ENCODE measurements at regions not wholly inside any gene's neighbourhood (a gene's known extent, or its start where the extent isn't known, plus 50 kb on each side); places are given as distances from the start of the nearest gene placed in this dataset.

- H3K27me3 Mint-ChIP-seq (ENCODE audit: low read depth): peaks cover 3% of the 10 kb centered on the region
- H3K4me3 Mint-ChIP-seq: no peak overlapping the region
- peaks cover 2% of the 10 kb centered on the region for H3K9me3 Mint-ChIP-seq
- H3K27ac Mint-ChIP-seq: no peak overlapping the region
- TF ChIP-seq CTCF (IDR thresholded peaks at IDR 0.05; ENCODE audit: unreplicated experiment in 3 of 3): no peak
- H3K4me1 Mint-ChIP-seq: no peaks in the 10 kb centered on the region
- no peaks in the 10 kb centered on the region for H3K36me3 Mint-ChIP-seq (ENCODE audit: low read depth)
These were observed 192.5 kb downstream of the PCDH19 start for GRCh38 chrX:100217547-100217946.

GRCh38 chrX:100216083-100216482, 194.0 kb downstream of the PCDH19 start:
- H3K36me3 Mint-ChIP-seq (ENCODE audit: low read depth): no peaks in the 10 kb centered on the region
- H3K27ac Mint-ChIP-seq: no peak overlapping the region
- no peak overlapping the region for H3K4me3 Mint-ChIP-seq
- H3K9me3 Mint-ChIP-seq: peaks cover 14% of the 10 kb centered on the region
- peaks cover 3% of the 10 kb centered on the region for H3K27me3 Mint-ChIP-seq (ENCODE audit: low read depth)
- no peak for TF ChIP-seq CTCF (IDR thresholded peaks at IDR 0.05; ENCODE audit: unreplicated experiment in 3 of 3)
- no peaks in the 10 kb centered on the region for H3K4me1 Mint-ChIP-seq

- Mint-ChIP-seq H3K4me3 (no peak overlapping the region), H3K27me3 (ENCODE audit: low read depth) (no peaks in the 10 kb centered on the region), H3K27ac (peak overlapping the region in 2 of 3 experiments; percentile 8 to 56), H3K9me3 (peaks cover 19% of the 10 kb centered on the region), H3K36me3 (ENCODE audit: low read depth) (no peaks in the 10 kb centered on the region), H3K4me1 (peaks cover 12% of the 10 kb centered on the region)
- TF ChIP-seq CTCF (IDR thresholded peaks at IDR 0.05; ENCODE audit: unreplicated experiment in 3 of 3): no peak
These were observed 202.0 kb downstream of the PCDH19 start for GRCh38 chrX:100208076-100208475.

- Mint-ChIP-seq H3K36me3 (ENCODE audit: low read depth) (no peaks in the 10 kb centered on the region), H3K4me1 (peaks cover 12% of the 10 kb centered on the region), H3K27ac (peak overlapping the region in 1 of 3 experiments; percentile 7), H3K4me3 (no peak overlapping the region), H3K9me3 (peaks cover 16% of the 10 kb centered on the region), H3K27me3 (ENCODE audit: low read depth) (no peaks in the 10 kb centered on the region)
- TF ChIP-seq CTCF (IDR thresholded peaks at IDR 0.05; ENCODE audit: unreplicated experiment in 3 of 3): no peak
These were observed 202.6 kb downstream of the PCDH19 start for GRCh38 chrX:100207331-100208024.

- H3K27me3 Mint-ChIP-seq (ENCODE audit: low read depth): no peaks in the 10 kb centered on the region
- no peak overlapping the region for H3K4me3 Mint-ChIP-seq
- no peak for TF ChIP-seq CTCF (IDR thresholded peaks at IDR 0.05; ENCODE audit: unreplicated experiment in 3 of 3)
- H3K9me3 Mint-ChIP-seq: no peaks in the 10 kb centered on the region
- H3K36me3 Mint-ChIP-seq (ENCODE audit: low read depth): no peaks in the 10 kb centered on the region
- H3K4me1 Mint-ChIP-seq: peaks cover 12% of the 10 kb centered on the region
- no peak overlapping the region for H3K27ac Mint-ChIP-seq
These were observed 205.5 kb downstream of the PCDH19 start for GRCh38 chrX:100204534-100204933.
